Thyroid gland (tissue), 4 donors: ENCODE measurements at regions not wholly inside any gene's neighbourhood (a gene's known extent, or its start where the extent isn't known, plus 50 kb on each side); places are given as distances from the start of the nearest gene placed in this dataset.

ENCODE experiments used
- DNase-seq, 2 donors: peaks; one replicate each; pipeline ENCODE4 v3.0.0-alpha.2; 2019
- H3K27ac ChIP-seq, 3 donors: fragments of 200-600 bp; sonication (generic); 1 replicate in 2 of 3; 2 replicates in 1 of 3; pipeline ENCODE4 v1.5.1; 2016 to 2019; ENCODE audit warnings: mild to moderate bottlenecking in 1 of 3, moderate library complexity in 1 of 3
- H3K27me3 ChIP-seq: fragments of 200-600 bp; sonication (generic); one replicate; pipeline ENCODE4 v1.5.1; 2019
- H3K36me3 ChIP-seq, 2 donors: fragments of 200-600 bp; sonication (generic); one replicate each; pipeline ENCODE4 v1.5.1; 2016 to 2019
- H3K4me1 ChIP-seq, 2 donors: fragments of 200-600 bp; sonication (generic); one replicate each; pipeline ENCODE4 v1.5.1; 2017 to 2019
- H3K4me3 ChIP-seq, 3 donors: fragments of 200-600 bp; sonication (generic); replicated peaks in 1 of 3; 1 replicate in 2 of 3; 2 replicates in 1 of 3; pipeline ENCODE4 v1.5.1; 2016; ENCODE audit warnings: mild to moderate bottlenecking in 1 of 3
- H3K9me3 ChIP-seq: fragments of 200-600 bp; sonication (generic); one replicate; pipeline ENCODE4 v1.5.1; 2017
- CTCF ChIP-seq, 6 experiments: fragments of 200-600 bp in 3 of 6; fragments of 450-650 bp in 3 of 6; sonication (generic) in 3 of 6; IDR thresholded peaks; one replicate each; pipeline ENCODE4 v1.5.1; 2016 to 2019; ENCODE audit warnings: antibody characterized with exemption in 6 of 6, mild to moderate bottlenecking in 2 of 6, inconsistent platforms in 1 of 6, moderate library complexity in 1 of 6
- POLR2A ChIP-seq, 2 donors: fragments of 450-650 bp; IDR thresholded peaks; one replicate each; pipeline ENCODE4 v1.6.1; 2017; ENCODE audit warnings: antibody characterized with exemption in 2 of 2, mild to moderate bottlenecking in 2 of 2, moderate library complexity in 1 of 2
- WGBS, 2 donors: methylation state at CpG; one replicate each; pipeline ENCODE4 v1.1.5; 2017; 5-methylcytosine and 5-hydroxymethylcytosine counted together
- intact Hi-C: fragments of 100-400 bp; cut with DNase I; formaldehyde crosslinking; loops from one replicate; pipeline ENCODE4 v1.15.1; 2023

GRCh38 chr1:208521534-208521933, 277.4 kb upstream of the PLXNA2 start:
- no peak overlapping the region for H3K27ac ChIP-seq
- no peaks in the 10 kb centered on the region for H3K27me3 ChIP-seq
- no peak overlapping the region for H3K4me3 ChIP-seq
- H3K36me3 ChIP-seq = no peaks in the 10 kb centered on the region
- DNase-seq = no peak
- no peaks in the 10 kb centered on the region for H3K4me1 ChIP-seq
- 80 to 88% methylated on average over 3 of the region's 3 CpGs for WGBS, 2 donors
- intact Hi-C loops = no loop called here
- no peaks in the 10 kb centered on the region for H3K9me3 ChIP-seq
- TF ChIP-seq POLR2A (IDR thresholded peaks at IDR 0.05) (no peak), CTCF (IDR thresholded peaks at IDR 0.05) (no peak)

- H3K27ac ChIP-seq = no peak overlapping the region
- no peak overlapping the region for H3K4me3 ChIP-seq
- 96% methylated on average over 5 of the region's 5 CpGs for WGBS, 2 donors
- DNase-seq = no peak
- no peaks in the 10 kb centered on the region for H3K36me3 ChIP-seq
- intact Hi-C loops = no loop called here
- no peaks in the 10 kb centered on the region for H3K27me3 ChIP-seq
- TF ChIP-seq POLR2A (IDR thresholded peaks at IDR 0.05) = no peak
- TF ChIP-seq CTCF (IDR thresholded peaks at IDR 0.05) = no peak
- no peaks in the 10 kb centered on the region for H3K9me3 ChIP-seq
- H3K4me1 ChIP-seq = no peaks in the 10 kb centered on the region
These were observed 278.8 kb upstream of the PLXNA2 start for GRCh38 chr1:208523007-208523406.

GRCh38 chr1:208524376-208524775, 280.2 kb upstream of the PLXNA2 start:
- 72 to 79% methylated on average over 4 of the region's 4 CpGs for WGBS, 2 donors
- intact Hi-C loops = no loop called here

GRCh38 chr1:208524925-208525324, 280.7 kb upstream of the PLXNA2 start:
- 56 to 57% methylated on average over 5 of the region's 5 CpGs for WGBS, 2 donors

More at GRCh38 chr1:208524376-208524775, 280.2 kb upstream of the PLXNA2 start:
- Histone ChIP-seq H3K27ac (no peak overlapping the region), H3K4me3 (no peak overlapping the region), H3K4me1 (no peaks in the 10 kb centered on the region), H3K36me3 (no peaks in the 10 kb centered on the region), H3K27me3 (no peaks in the 10 kb centered on the region), H3K9me3 (no peaks in the 10 kb centered on the region)
- no peak for DNase-seq
- no peak for TF ChIP-seq CTCF (IDR thresholded peaks at IDR 0.05)
- TF ChIP-seq POLR2A (IDR thresholded peaks at IDR 0.05) = no peak

GRCh38 chr1:208525417-208525816, 281.2 kb upstream of the PLXNA2 start:
- intact Hi-C loops = no loop called here
- TF ChIP-seq POLR2A (IDR thresholded peaks at IDR 0.05) (no peak), CTCF (IDR thresholded peaks at IDR 0.05) (no peak)

More at GRCh38 chr1:208524925-208525324, 280.7 kb upstream of the PLXNA2 start:
- peak; percentile 12 to 25 for DNase-seq
- H3K27ac ChIP-seq = no peak overlapping the region
- intact Hi-C loops = no loop called here
- H3K27me3 ChIP-seq = no peaks in the 10 kb centered on the region
- H3K36me3 ChIP-seq = no peaks in the 10 kb centered on the region
- H3K9me3 ChIP-seq = no peaks in the 10 kb centered on the region
- TF ChIP-seq CTCF (IDR thresholded peaks at IDR 0.05) (no peak), POLR2A (IDR thresholded peaks at IDR 0.05) (no peak)
- peaks cover 0 to under 1% of the 10 kb centered on the region in 2 donors for H3K4me1 ChIP-seq
- no peak overlapping the region for H3K4me3 ChIP-seq

More at GRCh38 chr1:208525417-208525816, 281.2 kb upstream of the PLXNA2 start:
- Histone ChIP-seq H3K4me3 (no peak overlapping the region), H3K9me3 (no peaks in the 10 kb centered on the region), H3K36me3 (no peaks in the 10 kb centered on the region), H3K4me1 (peaks cover 0 to 5% of the 10 kb centered on the region in 2 donors), H3K27ac (no peak overlapping the region), H3K27me3 (no peaks in the 10 kb centered on the region)
- no peak for DNase-seq
- 62% methylated on average over 3 of the region's 3 CpGs for WGBS, 2 donors
